Adrenal gland (tissue), 9 donors: ENCODE measurements at regions not wholly inside any gene's neighbourhood (a gene's known extent, or its start where the extent isn't known, plus 50 kb on each side); places are given as distances from the start of the nearest gene placed in this dataset.

Source experiments
- DNase-seq, 7 donors: peaks; one replicate each; pipeline ENCODE4 v3.0.0-alpha.2; 2019 to 2020
- H3K27ac ChIP-seq, 5 donors: fragments of 200-600 bp; sonication (generic) in 4 of 5; 1 replicate in 3 of 5; 2 replicates in 2 of 5; pipeline versions ENCODE4 v1.5.1 to v1.8.0; 2016 to 2020; ENCODE audit warnings: mild to moderate bottlenecking in 1 of 5
- H3K27me3 ChIP-seq: fragments of 200-600 bp; 2 replicates; pipeline ENCODE4 v1.8.0; 2021
- H3K36me3 ChIP-seq, 2 donors: fragments of 200-600 bp; replicated peaks in 1 of 2; 1 replicate in 1 of 2; 2 replicates in 1 of 2; pipeline versions ENCODE4 v1.5.1 to v1.8.0; 2018 to 2022
- H3K4me1 ChIP-seq, 2 donors: fragments of 200-600 bp; replicated peaks in 1 of 2; 1 replicate in 1 of 2; 2 replicates in 1 of 2; pipeline versions ENCODE4 v1.5.1 to v1.8.0; 2018 to 2021
- H3K4me3 ChIP-seq, 4 donors: fragments of 200-600 bp; sonication (generic) in 3 of 4; one replicate each; pipeline ENCODE4 v1.5.1; 2016 to 2018
- H3K9me3 ChIP-seq, 3 donors: fragments of 200-600 bp; sonication (generic) in 1 of 3; replicated peaks in 1 of 3; 1 replicate in 2 of 3; 2 replicates in 1 of 3; pipeline versions ENCODE4 v1.5.1 to v1.8.0; 2016 to 2021
- POLR2A ChIP-seq, 2 donors: fragments of 450-650 bp; IDR thresholded peaks; one replicate each; pipeline ENCODE4 v1.6.1; 2017; ENCODE audit warnings: antibody characterized with exemption in 2 of 2, mild to moderate bottlenecking in 2 of 2, moderate library complexity in 1 of 2
- WGBS, 4 donors: extraction: QIAGEN DNeasy Blood & Tissue Kit in 2 of 4; methylation state at CpG; one replicate each; pipeline versions ENCODE4 v1.1.5 to v1.1.7; 2013 to 2017; 5-methylcytosine and 5-hydroxymethylcytosine counted together
- intact Hi-C, 2 donors: fragments of 100-400 bp; cut with DNase I; formaldehyde crosslinking; loops; one replicate each; pipeline versions ENCODE4 v1.14.1 to v1.15.0; 2022 to 2023
- TF ChIP-seq, protein P1 (sequence below), 6 experiments: fragments of 450-650 bp in 4 of 6; fragments of 200-600 bp in 2 of 6; sonication (generic) in 1 of 6; IDR thresholded peaks; 1 replicate in 5 of 6; 2 replicates in 1 of 6; pipeline versions ENCODE4 v1.5.1 to v1.8.0; 2016 to 2021; ENCODE audit warnings: antibody characterized with exemption in 6 of 6, mild to moderate bottlenecking in 2 of 6, moderate library complexity in 1 of 6
- donor health status: healthy with polysubstance abuse.
- donor health status: Bipolar disorder and iron deficiency.
- donor health status: DM: yes; HTN: yes; CAD: no.
- donor health status: DM: no; HTN: no; CAD: no.
- donor health status: DM: no; HTN: no; CAD: no.

GRCh38 chr5:58046371-58046770 lies 413.5 kb downstream of the PLK2 start:
- no peaks in the 10 kb centered on the region for H3K9me3 ChIP-seq
- no peak overlapping the region for H3K4me3 ChIP-seq
- no peaks in the 10 kb centered on the region for H3K4me1 ChIP-seq
- no peak overlapping the region for H3K27ac ChIP-seq
- no peak for TF ChIP-seq POLR2A (IDR thresholded peaks at IDR 0.05)
- TF ChIP-seq, protein P1, sequence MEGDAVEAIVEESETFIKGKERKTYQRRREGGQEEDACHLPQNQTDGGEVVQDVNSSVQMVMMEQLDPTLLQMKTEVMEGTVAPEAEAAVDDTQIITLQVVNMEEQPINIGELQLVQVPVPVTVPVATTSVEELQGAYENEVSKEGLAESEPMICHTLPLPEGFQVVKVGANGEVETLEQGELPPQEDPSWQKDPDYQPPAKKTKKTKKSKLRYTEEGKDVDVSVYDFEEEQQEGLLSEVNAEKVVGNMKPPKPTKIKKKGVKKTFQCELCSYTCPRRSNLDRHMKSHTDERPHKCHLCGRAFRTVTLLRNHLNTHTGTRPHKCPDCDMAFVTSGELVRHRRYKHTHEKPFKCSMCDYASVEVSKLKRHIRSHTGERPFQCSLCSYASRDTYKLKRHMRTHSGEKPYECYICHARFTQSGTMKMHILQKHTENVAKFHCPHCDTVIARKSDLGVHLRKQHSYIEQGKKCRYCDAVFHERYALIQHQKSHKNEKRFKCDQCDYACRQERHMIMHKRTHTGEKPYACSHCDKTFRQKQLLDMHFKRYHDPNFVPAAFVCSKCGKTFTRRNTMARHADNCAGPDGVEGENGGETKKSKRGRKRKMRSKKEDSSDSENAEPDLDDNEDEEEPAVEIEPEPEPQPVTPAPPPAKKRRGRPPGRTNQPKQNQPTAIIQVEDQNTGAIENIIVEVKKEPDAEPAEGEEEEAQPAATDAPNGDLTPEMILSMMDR (IDR thresholded peaks at IDR 0.05), result no peak
- H3K36me3 ChIP-seq, result no peaks in the 10 kb centered on the region
- no peaks in the 10 kb centered on the region for H3K27me3 ChIP-seq
- DNase-seq, result no peak
- 90 to 100% (median 91%) methylated on average over 1 of the region's 1 CpG for WGBS, 4 donors
- intact Hi-C loops, result no loop called here

DNA sequence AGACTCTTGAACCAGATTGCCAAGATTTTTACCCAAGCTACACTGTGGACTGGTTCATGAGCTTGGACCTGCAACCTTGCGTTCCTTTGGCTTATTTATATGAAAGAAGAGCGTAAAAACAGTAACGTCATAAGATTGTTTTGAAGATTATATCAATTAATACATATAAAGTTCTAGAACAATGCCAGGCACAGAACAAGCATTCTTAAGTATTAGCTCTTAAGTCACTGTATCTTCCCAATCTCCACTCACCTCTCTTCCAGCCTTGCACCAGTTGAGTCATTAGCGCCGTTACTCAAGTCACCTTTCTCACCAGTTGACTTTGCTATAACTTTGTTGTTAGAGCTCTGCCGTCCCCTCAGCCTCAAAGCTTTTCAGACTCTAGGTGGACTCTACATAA lies 415.7 kb downstream of the PLK2 start:
- Histone ChIP-seq H3K9me3 (no peaks in the 10 kb centered on the region), H3K27me3 (no peaks in the 10 kb centered on the region), H3K36me3 (no peaks in the 10 kb centered on the region), H3K4me1 (no peaks in the 10 kb centered on the region), H3K27ac (no peak overlapping the region), H3K4me3 (no peak overlapping the region)
- WGBS, 4 donors, result 74 to 78% (median 78%) methylated on average over 6 of the region's 6 CpGs
- DNase-seq, result no peak
- TF ChIP-seq, protein P1 (IDR thresholded peaks at IDR 0.05), result no peak
- no peak for TF ChIP-seq POLR2A (IDR thresholded peaks at IDR 0.05)
- intact Hi-C loops, result no loop called here

- no peak overlapping the region for H3K4me3 ChIP-seq
- DNase-seq, result no peak
- WGBS, 4 donors, result 73 to 88% (median 83%) methylated on average over 2 of the region's 2 CpGs
- no peak overlapping the region for H3K27ac ChIP-seq
- intact Hi-C loops, result no loop called here
- H3K4me1 ChIP-seq, result no peaks in the 10 kb centered on the region
- no peak for TF ChIP-seq POLR2A (IDR thresholded peaks at IDR 0.05)
- TF ChIP-seq, protein P1 (IDR thresholded peaks at IDR 0.05), result no peak
- no peaks in the 10 kb centered on the region for H3K36me3 ChIP-seq
- no peaks in the 10 kb centered on the region for H3K9me3 ChIP-seq
- no peaks in the 10 kb centered on the region for H3K27me3 ChIP-seq
Measured at GRCh38 chr5:58043032-58043945, 416.6 kb downstream of the PLK2 start.

GRCh38 chr5:58041884-58042283 lies 418.0 kb downstream of the PLK2 start:
- 92 to 100% (median 96%) methylated on average over 3 of the region's 3 CpGs for WGBS, 4 donors
- H3K27me3 ChIP-seq, result no peaks in the 10 kb centered on the region
- intact Hi-C loops, result no loop called here
- DNase-seq, result no peak
- H3K27ac ChIP-seq, result no peak overlapping the region
- TF ChIP-seq, protein P1 (IDR thresholded peaks at IDR 0.05), result no peak
- TF ChIP-seq POLR2A (IDR thresholded peaks at IDR 0.05), result no peak
- H3K4me3 ChIP-seq, result no peak overlapping the region
- H3K4me1 ChIP-seq, result no peaks in the 10 kb centered on the region
- no peaks in the 10 kb centered on the region for H3K9me3 ChIP-seq
- H3K36me3 ChIP-seq, result no peaks in the 10 kb centered on the region
